HEK293T (cell line): ENCODE measurements at regions not wholly inside any gene's neighbourhood (a gene's known extent, or its start where the extent isn't known, plus 50 kb on each side); places are given as distances from the start of the nearest gene placed in this dataset.

Experiments
- ARNT ChIP-seq: fragments of 450-650 bp; IDR thresholded peaks from 2 replicates; pipeline ENCODE4 v1.6.1; 2017; ENCODE audit warnings: mild to moderate bottlenecking
- CTBP1 ChIP-seq: fragments of 450-650 bp; IDR thresholded peaks from 2 replicates; pipeline ENCODE4 v1.6.1; 2016; ENCODE audit warnings: borderline replicate concordance
- FOXK2 ChIP-seq: fragments of 450-650 bp; IDR thresholded peaks from 2 replicates; pipeline ENCODE4 v1.6.1; 2016; ENCODE audit warnings: mild to moderate bottlenecking
- FOXM1 ChIP-seq: fragments of 450-650 bp; IDR thresholded peaks from 2 replicates; pipeline ENCODE4 v1.6.1; 2017; ENCODE audit warnings: mild to moderate bottlenecking, borderline replicate concordance
- HDGF ChIP-seq: fragments of 450-650 bp; IDR thresholded peaks from 2 replicates; pipeline ENCODE4 v1.6.1; 2017; ENCODE audit warnings: antibody characterized with exemption, borderline replicate concordance
- L3MBTL2 ChIP-seq: fragments of 450-650 bp; conservative IDR thresholded peaks from 2 replicates; pipeline ENCODE4 v1.6.1; 2016; ENCODE audit warnings: mild to moderate bottlenecking
- LEF1 ChIP-seq: fragments of 450-650 bp; IDR thresholded peaks from 2 replicates; pipeline ENCODE4 v1.6.1; 2017; ENCODE audit warnings: mild to moderate bottlenecking, borderline replicate concordance
- NFRKB ChIP-seq: fragments of 450-650 bp; IDR thresholded peaks from 2 replicates; pipeline ENCODE4 v1.6.1; 2016; ENCODE audit warnings: mild to moderate bottlenecking, moderate library complexity
- SP1 ChIP-seq: fragments of 450-650 bp; IDR thresholded peaks from 2 replicates; pipeline ENCODE4 v1.6.1; 2017
- SUZ12 ChIP-seq: fragments of 450-650 bp; IDR thresholded peaks from 2 replicates; pipeline ENCODE4 v1.6.1; 2016; ENCODE audit warnings: mild to moderate bottlenecking
- TARDBP ChIP-seq: fragments of 450-650 bp; IDR thresholded peaks from 2 replicates; pipeline ENCODE4 v1.6.1; 2016

GRCh38 chr3:5282703-5283102 lies 95.2 kb downstream of the EDEM1 start:
- no peak for TF ChIP-seq SUZ12
- no peak for TF ChIP-seq FOXM1
- no peak for TF ChIP-seq FOXK2
- TF ChIP-seq TARDBP, result no peak
- TF ChIP-seq SP1, result no peak
- no peak for TF ChIP-seq L3MBTL2
- TF ChIP-seq CTBP1, result no peak
- no peak for TF ChIP-seq ARNT
- TF ChIP-seq LEF1, result no peak
- no peak for TF ChIP-seq NFRKB
- no peak for TF ChIP-seq HDGF
